OCI-LY3 (cell line): ENCODE measurements at regions not wholly inside any gene's neighbourhood (a gene's known extent, or its start where the extent isn't known, plus 50 kb on each side); places are given as distances from the start of the nearest gene placed in this dataset.

ENCODE experiments used
- CTCF ChIP-seq: fragments of 200-600, 300-600 bp; sonication (generic); IDR thresholded peaks from 2 replicates; pipeline ENCODE4 v1.5.1; 2014; ENCODE audit warnings: antibody characterized with exemption, low read length, low read depth
- EZH2phosphoT487 ChIP-seq: fragments of 200-600 bp; shearing (Covaris generic); IDR thresholded peaks from 2 replicates; pipeline ENCODE4 v1.6.1; 2018; ENCODE audit warnings: antibody characterized with exemption, mixed run types, low read depth

DNA sequence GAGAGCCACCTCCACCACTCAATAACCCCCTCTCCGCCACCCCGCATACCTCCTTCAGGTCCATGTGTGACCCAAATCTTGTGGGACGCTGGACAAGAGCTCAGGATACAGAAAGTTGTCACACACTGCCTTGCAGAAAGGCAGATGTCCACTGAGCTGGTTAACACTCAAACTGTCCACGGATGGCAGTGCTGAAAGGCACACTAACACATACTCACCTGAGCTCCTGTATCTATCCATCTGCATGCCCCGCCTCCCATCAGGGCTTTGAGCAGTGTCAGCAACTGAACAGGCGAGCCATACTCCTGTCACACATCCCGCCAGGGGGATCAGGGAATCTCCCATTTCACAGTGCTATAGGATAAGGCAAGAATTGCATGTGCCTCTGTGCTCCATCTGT lies 642.0 kb downstream of the GALC start:
- TF ChIP-seq EZH2phosphoT487 (no peak), CTCF (no peak)
